GM23338 (cell line): ENCODE measurements at regions not wholly inside any gene's neighbourhood (a gene's known extent, or its start where the extent isn't known, plus 50 kb on each side); places are given as distances from the start of the nearest gene placed in this dataset.

Experiments
- CREB1 ChIP-seq: fragments of 250-450 bp; sonication (Bioruptor Pico); IDR thresholded peaks from 2 replicates; pipeline ENCODE4 v1.5.0; 2020; ENCODE audit warnings: low read depth, mild to moderate bottlenecking, moderate library complexity
- CTCF ChIP-seq, 2 experiments: fragments of 200-600 bp in 1 of 2; sonication (generic) in 1 of 2; conservative IDR thresholded peaks; 2 replicates each; pipeline versions ENCODE4 v1.5.1 to v1.6.1; 2016 to 2017; ENCODE audit warnings: antibody characterized with exemption in 2 of 2, low read depth in 2 of 2, mild to moderate bottlenecking in 2 of 2, moderate library complexity in 1 of 2
- ETS1 ChIP-seq: IDR thresholded peaks from 2 replicates; pipeline ENCODE4 v1.6.1; 2016; ENCODE audit warnings: antibody characterized with exemption
- EZH2 ChIP-seq: fragments of 200-600 bp; sonication (generic); IDR thresholded peaks from one replicate; pipeline ENCODE4 v1.8.0; 2017; ENCODE audit warnings: antibody characterized with exemption, mild to moderate bottlenecking, low read depth; ENCODE audit not compliant: unreplicated experiment
- EZH2phosphoT487 ChIP-seq: fragments of 200-600 bp; sonication (generic); IDR thresholded peaks from one replicate; pipeline ENCODE4 v1.8.1; 2018; ENCODE audit warnings: antibody characterized with exemption; ENCODE audit not compliant: unreplicated experiment
- JUNB ChIP-seq: IDR thresholded peaks from one replicate; pipeline ENCODE4 v1.6.1; 2016; ENCODE audit warnings: antibody characterized with exemption; ENCODE audit not compliant: unreplicated experiment
- NANOG ChIP-seq: IDR thresholded peaks from 2 replicates; pipeline ENCODE4 v1.6.1; 2016; ENCODE audit warnings: antibody characterized with exemption, borderline replicate concordance
- POLR2AphosphoS5 ChIP-seq: IDR thresholded peaks from 2 replicates; pipeline ENCODE4 v1.6.1; 2016; ENCODE audit warnings: antibody characterized with exemption, low read depth
- REST ChIP-seq: IDR thresholded peaks from one replicate; pipeline ENCODE4 v1.6.1; 2018; ENCODE audit warnings: antibody characterized with exemption; ENCODE audit not compliant: unreplicated experiment
- STAT1 ChIP-seq: IDR thresholded peaks from one replicate; pipeline ENCODE4 v1.6.1; 2016; ENCODE audit warnings: antibody characterized with exemption; ENCODE audit not compliant: unreplicated experiment
- ZNF114 ChIP-seq: fragments of 250-450 bp; sonication (Bioruptor Pico); IDR thresholded peaks from 2 replicates; pipeline ENCODE4 v1.5.0; 2020; ENCODE audit warnings: mild to moderate bottlenecking, moderate library complexity
- ZNF331 ChIP-seq: fragments of 250-450 bp; sonication (Bioruptor Pico); IDR thresholded peaks from 2 replicates; pipeline ENCODE4 v1.5.0; 2020; ENCODE audit warnings: low read depth, mild to moderate bottlenecking, moderate library complexity

- TF ChIP-seq CTCF (conservative IDR thresholded peaks at IDR 0.05; ENCODE audit: low read depth in 2 of 2) (no peak), EZH2phosphoT487 (no peak), POLR2AphosphoS5 (no peak), REST (no peak), ETS1 (no peak), EZH2 (no peak), ZNF331 (CRISPR knock-in tag) (no peak), CREB1 (CRISPR knock-in tag) (no peak), NANOG (no peak), ZNF114 (CRISPR knock-in tag) (no peak), JUNB (no peak), STAT1 (no peak)
These were observed 222.4 kb upstream of the B3GALT2 start for GRCh38 chr1:193408782-193409293.
